DOHH2 (cell line): ENCODE measurements at regions not wholly inside any gene's neighbourhood (a gene's known extent, or its start where the extent isn't known, plus 50 kb on each side); places are given as distances from the start of the nearest gene placed in this dataset.

Experiments
- CTCF ChIP-seq: fragments of 200-600 bp; sonication (generic); IDR thresholded peaks from one replicate; pipeline ENCODE4 v1.5.1; 2014; ENCODE audit warnings: antibody characterized with exemption, mild to moderate bottlenecking, low read depth, low read length; ENCODE audit not compliant: poor library complexity, severe bottlenecking
- EZH2phosphoT487 ChIP-seq: fragments of 200-600 bp; sonication (generic); IDR thresholded peaks from 2 replicates; pipeline ENCODE4 v1.6.1; 2017; ENCODE audit warnings: borderline replicate concordance, mild to moderate bottlenecking, antibody characterized with exemption, low read length, moderate library complexity, mixed read lengths

GRCh38 chr4:116110713-116111112 is 974.7 kb downstream of the TRAM1L1 start:
- TF ChIP-seq EZH2phosphoT487 (no peak), CTCF (no peak)
